Transverse colon (tissue), 4 donors: ENCODE measurements at regions not wholly inside any gene's neighbourhood (a gene's known extent, or its start where the extent isn't known, plus 50 kb on each side); places are given as distances from the start of the nearest gene placed in this dataset.

ENCODE experiments used
- EP300 ChIP-seq: sonication (generic); formaldehyde crosslinking; IDR thresholded peaks from one replicate; pipeline ENCODE4 v1.6.1; 2017; ENCODE audit warnings: antibody characterized with exemption, low read depth
- POLR2A ChIP-seq: fragments of 450-650 bp; IDR thresholded peaks from one replicate; pipeline ENCODE4 v1.6.1; 2016; ENCODE audit warnings: antibody characterized with exemption, mild to moderate bottlenecking, moderate library complexity
- POLR2AphosphoS5 ChIP-seq, 3 donors: sonication (generic); formaldehyde crosslinking; IDR thresholded peaks; one replicate each; pipeline ENCODE4 v1.6.1; 2016; ENCODE audit warnings: antibody characterized with exemption in 3 of 3
- TF ChIP-seq, protein P1 (sequence below), 5 experiments: fragments of 200-600 bp in 3 of 5; fragments of 450-650 bp in 2 of 5; sonication (generic) in 3 of 5; IDR thresholded peaks; 1 replicate in 2 of 5; 2 replicates in 3 of 5; pipeline ENCODE4 v1.5.1; 2016 to 2017; ENCODE audit warnings: antibody characterized with exemption in 5 of 5, inconsistent platforms in 3 of 5, mild to moderate bottlenecking in 2 of 5, moderate library complexity in 1 of 5

DNA sequence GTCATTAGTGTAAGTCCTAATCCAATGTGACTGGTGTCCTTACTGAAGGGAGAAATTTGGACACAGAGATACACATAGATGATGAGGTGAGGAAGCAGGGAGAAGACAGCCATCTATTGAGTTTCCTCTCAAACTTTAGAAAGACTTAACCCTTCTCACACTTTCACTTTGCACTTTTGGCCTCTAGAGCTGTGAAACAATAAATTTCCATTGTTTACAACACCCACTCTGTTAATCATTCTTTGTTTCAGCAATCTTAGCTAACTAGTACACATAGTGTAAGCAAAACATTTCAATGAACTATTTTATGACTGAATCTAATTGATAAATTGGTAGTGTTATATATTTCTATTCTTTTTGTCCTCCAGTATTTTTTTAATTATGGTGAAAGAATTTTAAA lies 1092.8 kb upstream of the POT1 start:
- TF ChIP-seq, protein P1, sequence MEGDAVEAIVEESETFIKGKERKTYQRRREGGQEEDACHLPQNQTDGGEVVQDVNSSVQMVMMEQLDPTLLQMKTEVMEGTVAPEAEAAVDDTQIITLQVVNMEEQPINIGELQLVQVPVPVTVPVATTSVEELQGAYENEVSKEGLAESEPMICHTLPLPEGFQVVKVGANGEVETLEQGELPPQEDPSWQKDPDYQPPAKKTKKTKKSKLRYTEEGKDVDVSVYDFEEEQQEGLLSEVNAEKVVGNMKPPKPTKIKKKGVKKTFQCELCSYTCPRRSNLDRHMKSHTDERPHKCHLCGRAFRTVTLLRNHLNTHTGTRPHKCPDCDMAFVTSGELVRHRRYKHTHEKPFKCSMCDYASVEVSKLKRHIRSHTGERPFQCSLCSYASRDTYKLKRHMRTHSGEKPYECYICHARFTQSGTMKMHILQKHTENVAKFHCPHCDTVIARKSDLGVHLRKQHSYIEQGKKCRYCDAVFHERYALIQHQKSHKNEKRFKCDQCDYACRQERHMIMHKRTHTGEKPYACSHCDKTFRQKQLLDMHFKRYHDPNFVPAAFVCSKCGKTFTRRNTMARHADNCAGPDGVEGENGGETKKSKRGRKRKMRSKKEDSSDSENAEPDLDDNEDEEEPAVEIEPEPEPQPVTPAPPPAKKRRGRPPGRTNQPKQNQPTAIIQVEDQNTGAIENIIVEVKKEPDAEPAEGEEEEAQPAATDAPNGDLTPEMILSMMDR (IDR thresholded peaks at IDR 0.05), result no peak
- no peak for TF ChIP-seq POLR2AphosphoS5 (IDR thresholded peaks at IDR 0.05)
- no peak for TF ChIP-seq POLR2A
- no peak for TF ChIP-seq EP300
